HG02610 (cell line): ENCODE measurements at regions not wholly inside any gene's neighbourhood (a gene's known extent, or its start where the extent isn't known, plus 50 kb on each side); places are given as distances from the start of the nearest gene placed in this dataset.
A peak's percentile ranks its signal among the peaks of the same experiment; 100 is the strongest.

Source experiments
- ATAC-seq: cut with Tn5 transposase; IDR thresholded peaks from one replicate; pipeline ENCODE4 v1.9.1; 2021; ENCODE audit warnings: mild to moderate bottlenecking, moderate library complexity; ENCODE audit not compliant: unreplicated experiment

- ATAC-seq, result no peak
Measured at GRCh38 chr3:152185891-152186630, 82.7 kb upstream of the MBNL1 start.

DNA sequence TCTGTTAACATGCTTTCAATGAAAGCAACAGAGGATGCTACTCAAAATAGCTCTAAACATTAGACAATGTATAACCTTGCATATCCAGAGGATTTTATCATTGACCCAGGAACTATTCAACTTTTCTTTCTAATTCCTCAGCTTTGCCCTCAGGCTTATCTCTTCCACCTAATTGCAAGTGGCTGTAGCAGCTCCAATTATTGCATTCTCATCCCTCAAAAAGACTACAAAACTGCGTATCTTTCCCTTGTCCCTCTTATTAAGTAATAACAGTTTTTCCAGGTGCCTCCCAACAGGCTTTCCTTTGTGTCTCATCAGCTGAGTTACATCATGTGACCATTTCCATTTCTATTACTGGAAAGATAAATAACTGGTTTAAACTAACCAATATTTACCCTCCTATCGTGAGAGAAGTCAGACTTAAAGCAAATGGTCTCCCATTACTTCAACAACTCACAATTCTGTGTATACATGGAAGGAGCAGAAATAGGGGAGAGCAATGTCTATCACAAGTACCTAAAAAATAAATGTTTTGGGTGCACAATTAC, 78.0 kb upstream of the MBNL1 start:
- no peak for ATAC-seq

DNA sequence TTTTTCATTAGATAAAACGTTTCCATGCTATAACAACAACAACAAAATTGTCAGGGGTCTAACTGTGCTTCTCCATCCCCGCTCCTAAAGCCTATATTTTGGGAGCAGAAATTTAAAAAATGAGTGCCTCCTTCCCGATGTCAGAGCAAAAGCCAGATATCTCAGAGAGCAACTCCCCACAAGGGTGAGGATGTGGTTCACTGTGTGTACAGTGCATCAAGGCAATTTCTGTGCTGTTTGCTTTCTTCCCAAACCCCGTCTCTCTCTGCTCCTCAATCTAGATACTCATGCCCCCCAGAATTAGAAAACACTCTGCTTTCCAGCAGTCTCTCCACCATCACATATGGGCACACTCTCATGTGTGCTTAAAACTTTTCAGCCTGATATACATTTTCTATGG, 76.7 kb upstream of the MBNL1 start:
- no peak for ATAC-seq

- no peak for ATAC-seq
Measured at GRCh38 chr3:152192936-152193672, 75.6 kb upstream of the MBNL1 start.

GRCh38 chr3:152193673-152194267, 75.0 kb upstream of the MBNL1 start:
- ATAC-seq, result peak; percentile 66

GRCh38 chr3:152195206-152195605, 73.5 kb upstream of the MBNL1 start:
- no peak for ATAC-seq

DNA sequence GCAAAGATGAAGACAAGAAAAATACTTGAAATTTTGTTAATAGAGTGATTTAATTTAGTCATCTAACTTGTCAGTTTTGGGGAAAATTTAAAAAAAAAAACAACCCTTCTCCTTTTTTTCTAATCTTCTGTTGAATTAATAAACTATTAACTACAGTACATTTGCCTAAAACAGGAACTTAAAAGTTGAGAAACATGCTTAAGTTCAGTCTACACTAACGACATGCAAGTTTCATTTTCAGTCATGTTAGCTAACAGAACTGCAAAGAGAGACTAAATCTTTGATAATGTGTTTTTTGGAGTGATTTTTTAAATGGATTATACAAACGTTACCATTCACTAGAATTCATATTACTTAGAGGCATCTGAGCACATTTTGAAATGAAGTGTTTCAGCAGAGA, 71.9 kb upstream of the MBNL1 start:
- peak; percentile 51 for ATAC-seq

DNA sequence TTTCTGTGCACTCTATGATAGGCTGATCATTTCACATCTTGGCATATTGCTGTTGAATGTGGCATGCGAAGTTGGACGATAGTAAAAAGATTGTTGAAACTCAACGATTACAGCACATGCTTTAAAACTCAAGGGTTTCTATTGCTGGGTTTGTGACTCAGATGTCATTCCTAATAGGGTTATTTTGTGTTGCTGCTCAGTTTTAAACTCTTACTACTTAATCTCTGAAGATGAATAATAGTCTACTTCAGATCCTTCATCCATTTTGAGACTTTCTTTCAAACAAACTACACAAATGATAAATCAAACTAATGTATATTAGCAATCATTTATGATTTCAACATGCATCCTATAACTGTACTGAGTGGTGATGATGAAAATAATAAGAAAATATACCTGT, 71.3 kb upstream of the MBNL1 start:
- ATAC-seq, result no peak

DNA sequence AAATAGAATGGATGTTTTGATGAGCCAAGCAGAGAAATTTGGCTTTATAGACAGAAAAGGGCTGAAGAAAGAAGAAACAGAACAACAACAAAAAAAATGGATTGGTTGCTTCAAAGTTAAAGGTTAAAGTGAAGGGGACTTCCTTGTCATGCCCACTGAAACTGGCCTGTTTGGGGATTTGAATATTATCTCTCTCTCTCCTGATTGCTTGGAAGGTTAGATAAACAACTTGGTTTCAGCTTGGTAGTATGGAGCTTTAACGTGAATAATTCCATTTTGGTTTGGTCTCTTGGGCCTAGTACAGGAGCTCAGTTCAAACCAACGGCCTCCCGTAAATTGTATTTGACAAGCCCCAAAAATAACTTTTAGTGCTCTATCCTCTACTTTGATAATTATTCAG, 70.8 kb upstream of the MBNL1 start:
- peak; percentile 23 for ATAC-seq

DNA sequence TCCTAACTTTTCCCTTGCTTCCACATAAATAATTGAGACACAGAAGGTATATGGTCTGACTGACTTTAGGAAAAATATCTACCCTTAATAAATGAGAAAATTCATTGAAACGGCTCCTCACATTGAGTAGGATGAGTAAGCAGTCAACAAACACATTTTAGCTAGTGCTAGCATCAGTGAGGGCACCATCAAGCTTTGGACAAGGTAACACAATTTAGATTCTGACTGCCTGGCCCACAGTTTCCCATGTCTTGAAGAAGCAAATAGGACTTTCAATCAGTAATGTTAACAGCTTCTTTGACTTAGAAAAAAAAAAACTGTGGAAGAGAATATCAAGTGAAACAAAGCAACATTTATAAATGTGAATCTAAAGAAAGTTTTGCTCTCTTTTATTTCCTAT, 70.1 kb upstream of the MBNL1 start:
- no peak for ATAC-seq

GRCh38 chr3:152199102-152199840, 69.5 kb upstream of the MBNL1 start:
- ATAC-seq, result no peak

DNA sequence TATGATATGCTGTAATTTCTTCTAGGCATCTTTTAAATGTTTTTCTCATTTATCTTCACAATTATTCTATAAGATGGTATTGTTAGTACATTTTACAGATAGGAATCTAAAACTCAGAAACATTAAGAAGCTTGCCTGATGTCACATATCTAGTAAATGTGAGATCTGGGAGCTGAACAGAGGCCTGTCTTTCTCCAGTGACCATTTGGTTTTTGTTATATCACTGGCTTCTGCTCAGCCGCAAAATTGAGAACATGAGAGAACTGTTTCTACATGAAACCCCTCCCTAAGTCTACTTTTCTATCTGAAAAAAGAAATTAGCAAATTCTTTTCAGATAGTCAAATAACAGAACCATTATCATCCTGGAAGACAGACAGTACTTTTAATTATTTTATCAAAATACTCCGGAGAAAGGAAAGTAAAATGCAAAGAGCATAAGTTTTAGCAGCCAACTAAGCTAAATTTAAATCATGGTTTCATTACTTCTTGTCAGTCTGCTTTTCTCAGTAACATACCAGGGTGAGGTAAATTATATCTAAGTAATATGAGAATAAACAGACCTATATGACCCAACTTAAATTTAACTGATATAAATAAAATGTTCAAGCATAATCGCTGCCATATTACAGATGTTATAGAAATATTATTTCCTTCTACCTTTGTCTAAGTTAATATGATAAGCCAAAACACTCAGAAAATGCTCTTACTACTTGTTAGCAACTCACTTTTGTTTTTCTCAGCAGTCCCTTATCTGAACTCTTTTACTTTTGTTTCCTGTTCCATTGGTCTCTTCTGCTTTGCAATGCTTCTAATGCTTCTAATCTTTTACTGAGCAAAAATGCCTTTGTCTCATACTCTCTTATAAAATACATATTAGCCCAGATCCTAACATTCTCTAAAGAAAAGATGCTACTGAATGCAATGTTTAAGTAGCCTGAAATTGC, 68.0 kb upstream of the MBNL1 start:
- no peak for ATAC-seq

- ATAC-seq, result no peak
Measured at GRCh38 chr3:152202976-152203626, 65.6 kb upstream of the MBNL1 start.

DNA sequence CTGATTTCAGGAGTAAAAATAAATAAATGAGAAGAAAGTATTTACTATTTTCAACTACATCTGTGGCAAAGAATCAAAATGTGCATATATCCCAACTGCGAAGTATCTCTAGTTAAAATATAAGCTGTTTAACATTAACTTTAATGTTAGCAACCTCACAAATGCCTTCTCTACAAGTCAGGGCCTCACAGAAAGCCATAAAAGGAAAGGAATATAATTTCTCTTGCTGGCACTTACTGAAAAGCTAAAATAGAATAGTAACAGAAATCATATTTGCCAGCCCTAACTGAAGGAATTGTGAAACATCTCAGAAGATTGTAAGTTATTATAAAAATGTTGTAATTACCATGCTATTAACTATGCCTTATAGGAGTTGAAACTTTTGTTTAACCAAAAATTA, 65.1 kb upstream of the MBNL1 start:
- no peak for ATAC-seq

DNA sequence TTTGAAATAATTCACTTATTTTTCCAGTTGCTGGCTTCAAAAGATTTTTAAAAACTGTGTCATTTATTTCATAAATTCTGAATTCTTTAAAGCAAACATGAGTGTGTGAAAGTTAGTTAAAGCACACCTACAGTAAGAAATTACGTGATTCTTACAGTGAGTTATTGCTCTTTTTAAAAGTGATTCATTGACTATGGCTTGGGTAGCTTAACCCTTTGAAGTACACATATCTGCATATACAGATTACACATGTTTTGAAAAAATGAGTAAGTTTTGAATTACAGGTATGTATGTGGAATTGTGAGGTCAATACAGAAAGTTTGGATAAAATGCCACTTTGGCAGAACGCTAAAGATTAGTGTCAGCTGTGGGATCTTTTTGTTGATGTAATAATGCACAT, 64.5 kb upstream of the MBNL1 start:
- no peak for ATAC-seq

DNA sequence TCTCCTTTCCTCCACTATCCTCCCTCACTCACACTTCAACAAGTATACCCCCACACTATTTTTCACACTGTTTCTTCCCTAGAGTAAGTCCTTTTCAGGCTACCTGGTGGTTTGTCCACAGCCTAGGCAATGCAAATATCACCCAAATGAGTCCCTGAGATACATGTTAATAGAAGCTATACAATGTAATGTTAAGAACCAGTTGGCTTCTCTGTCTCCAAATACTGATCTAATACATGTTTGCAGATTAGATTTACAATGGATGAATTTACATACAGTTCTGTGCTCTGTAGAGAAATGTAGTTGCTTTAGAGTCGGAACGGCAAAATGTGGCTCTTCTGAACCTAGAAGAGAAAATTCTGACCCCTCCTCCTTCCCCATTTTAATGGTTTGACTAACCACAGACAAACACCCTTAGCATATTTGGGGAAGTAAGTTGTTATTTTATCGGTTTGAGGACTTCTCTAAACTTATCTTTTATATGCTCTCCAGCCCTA, 63.6 kb upstream of the MBNL1 start:
- peak; percentile 53 for ATAC-seq

DNA sequence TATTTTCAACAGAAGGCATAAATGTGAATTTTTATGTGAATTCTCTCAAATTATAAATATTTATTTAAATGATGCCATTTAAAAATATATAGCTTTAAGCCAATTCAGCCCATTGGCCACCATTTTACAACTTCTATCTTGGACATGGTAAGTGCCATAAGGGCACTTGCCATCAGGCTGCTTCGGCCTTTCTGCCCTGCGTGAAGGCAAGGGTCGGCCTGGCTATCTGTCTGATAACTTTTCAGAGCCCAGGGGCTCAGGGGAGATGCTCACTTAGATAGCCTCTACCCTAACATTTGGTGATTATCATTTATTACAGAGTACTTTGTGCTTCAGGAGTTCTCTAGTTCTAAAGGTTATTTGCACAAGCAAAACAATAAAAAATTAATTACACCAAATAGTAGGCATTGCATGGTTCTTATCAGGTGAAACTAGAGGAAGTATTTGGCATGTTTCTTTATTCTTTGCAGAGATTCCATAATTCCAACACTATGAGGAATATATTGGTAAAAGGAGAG, 62.4 kb upstream of the MBNL1 start:
- ATAC-seq, result no peak

GRCh38 chr3:152208439-152208838, 60.3 kb upstream of the MBNL1 start:
- ATAC-seq, result no peak

GRCh38 chr3:152209060-152209459, 59.7 kb upstream of the MBNL1 start:
- ATAC-seq, result no peak
